ENCODE measurements at regions not wholly inside any gene's neighbourhood (a gene's known extent, or its start where the extent isn't known, plus 50 kb on each side); places are given as distances from the start of the nearest gene placed in this dataset.

- TF ChIP-seq, protein P1, sequence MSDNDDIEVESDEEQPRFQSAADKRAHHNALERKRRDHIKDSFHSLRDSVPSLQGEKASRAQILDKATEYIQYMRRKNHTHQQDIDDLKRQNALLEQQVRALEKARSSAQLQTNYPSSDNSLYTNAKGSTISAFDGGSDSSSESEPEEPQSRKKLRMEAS (IDR thresholded peaks at IDR 0.05; ENCODE audit: low read depth, low read length): no peak
- TF ChIP-seq POLR2A (IDR thresholded peaks at IDR 0.05; ENCODE audit: extremely low read depth, insufficient read length) (no peak), CTCF (IDR thresholded peaks at IDR 0.05; ENCODE audit: low read depth, low read length) (no peak)
Observed at GRCh38 chr18:6604573-6604941, 125.0 kb upstream of the ARHGAP28 start.
